ENCODE measurements at regions not wholly inside any gene's neighbourhood (a gene's known extent, or its start where the extent isn't known, plus 50 kb on each side); places are given as distances from the start of the nearest gene placed in this dataset.

DNA sequence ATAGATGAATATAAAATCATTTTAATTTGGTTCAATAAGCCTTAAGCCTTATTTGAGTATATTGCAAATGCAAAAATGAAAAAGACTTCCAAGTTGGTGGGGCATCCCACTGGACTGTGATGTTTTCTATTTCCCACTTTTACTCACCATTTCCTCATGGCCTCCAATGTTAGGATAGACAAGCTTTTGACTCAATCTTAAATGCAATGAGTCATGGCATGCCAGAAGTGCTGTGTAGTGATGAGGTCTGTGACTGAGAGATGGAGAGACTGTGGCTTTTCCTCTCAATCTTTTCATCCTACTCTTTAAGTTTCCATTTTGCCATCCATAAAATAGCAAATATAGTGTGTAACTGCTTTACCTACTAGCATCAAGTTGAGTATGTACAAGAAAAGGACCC, 1401.2 kb upstream of the CELF4 start:
- TF ChIP-seq, protein P1, sequence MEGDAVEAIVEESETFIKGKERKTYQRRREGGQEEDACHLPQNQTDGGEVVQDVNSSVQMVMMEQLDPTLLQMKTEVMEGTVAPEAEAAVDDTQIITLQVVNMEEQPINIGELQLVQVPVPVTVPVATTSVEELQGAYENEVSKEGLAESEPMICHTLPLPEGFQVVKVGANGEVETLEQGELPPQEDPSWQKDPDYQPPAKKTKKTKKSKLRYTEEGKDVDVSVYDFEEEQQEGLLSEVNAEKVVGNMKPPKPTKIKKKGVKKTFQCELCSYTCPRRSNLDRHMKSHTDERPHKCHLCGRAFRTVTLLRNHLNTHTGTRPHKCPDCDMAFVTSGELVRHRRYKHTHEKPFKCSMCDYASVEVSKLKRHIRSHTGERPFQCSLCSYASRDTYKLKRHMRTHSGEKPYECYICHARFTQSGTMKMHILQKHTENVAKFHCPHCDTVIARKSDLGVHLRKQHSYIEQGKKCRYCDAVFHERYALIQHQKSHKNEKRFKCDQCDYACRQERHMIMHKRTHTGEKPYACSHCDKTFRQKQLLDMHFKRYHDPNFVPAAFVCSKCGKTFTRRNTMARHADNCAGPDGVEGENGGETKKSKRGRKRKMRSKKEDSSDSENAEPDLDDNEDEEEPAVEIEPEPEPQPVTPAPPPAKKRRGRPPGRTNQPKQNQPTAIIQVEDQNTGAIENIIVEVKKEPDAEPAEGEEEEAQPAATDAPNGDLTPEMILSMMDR (IDR thresholded peaks at IDR 0.05) = no peak
- no peak for TF ChIP-seq POLR2A (IDR thresholded peaks at IDR 0.05)
